ENCODE measurements at regions not wholly inside any gene's neighbourhood (a gene's known extent, or its start where the extent isn't known, plus 50 kb on each side); places are given as distances from the start of the nearest gene placed in this dataset.

DNA sequence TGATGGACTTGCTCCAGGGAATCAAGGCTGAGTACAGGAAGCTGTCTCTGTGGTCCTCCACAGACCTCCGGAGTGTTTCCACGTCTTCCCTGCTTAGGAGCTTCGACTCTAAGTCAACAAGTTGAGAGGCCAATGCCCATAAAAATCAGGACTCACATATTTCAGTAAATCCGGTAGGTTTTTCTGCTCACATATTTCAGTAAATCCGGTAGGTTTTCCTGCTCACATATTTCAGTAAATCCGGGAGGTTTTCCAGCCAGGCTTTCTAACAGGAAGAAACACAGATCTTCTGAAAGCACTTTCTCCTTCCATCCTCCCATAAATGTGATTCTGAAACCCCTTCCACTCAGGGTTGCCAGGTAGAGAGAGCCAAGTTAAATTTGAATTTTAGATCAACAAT lies 340.1 kb upstream of the SHH start:
- no peaks in the 10 kb centered on the region for H3K9me3 ChIP-seq (ENCODE audit: control insufficient read depth, low read length, poor library complexity, severe bottlenecking)
- Mint-ChIP-seq H3K4me3 (no peak overlapping the region), H3K27me3 (peaks cover 27% of the 10 kb centered on the region), H3K27ac (no peak overlapping the region), H3K36me3 (ENCODE audit: low read depth) (no peaks in the 10 kb centered on the region), H3K4me1 (no peaks in the 10 kb centered on the region)
- ATAC-seq (no peak), DNase-seq (no peak)

GRCh38 chr7:156151658-156152057 lies 339.4 kb upstream of the SHH start:
- Mint-ChIP-seq H3K36me3 (ENCODE audit: low read depth) (no peaks in the 10 kb centered on the region), H3K27ac (no peak overlapping the region), H3K27me3 (peaks cover 21% of the 10 kb centered on the region), H3K4me3 (no peak overlapping the region), H3K4me1 (no peaks in the 10 kb centered on the region)
- ATAC-seq (no peak), DNase-seq (no peak)
- H3K9me3 ChIP-seq (ENCODE audit: control insufficient read depth, low read length, poor library complexity, severe bottlenecking): no peaks in the 10 kb centered on the region

GRCh38 chr7:156151078-156151477 lies 338.8 kb upstream of the SHH start:
- Mint-ChIP-seq H3K4me3 (no peak overlapping the region), H3K36me3 (ENCODE audit: low read depth) (no peaks in the 10 kb centered on the region), H3K4me1 (no peaks in the 10 kb centered on the region), H3K27ac (no peak overlapping the region), H3K27me3 (peaks cover 21% of the 10 kb centered on the region)
- DNase-seq: no peak
- ATAC-seq: no peak
- H3K9me3 ChIP-seq (ENCODE audit: control insufficient read depth, low read length, poor library complexity, severe bottlenecking): no peaks in the 10 kb centered on the region

GRCh38 chr7:156148995-156149394 lies 336.7 kb upstream of the SHH start:
- H3K4me3 Mint-ChIP-seq: no peak overlapping the region
- no peak overlapping the region for H3K27ac Mint-ChIP-seq
- no peak for ATAC-seq
- no peak for DNase-seq
- no peaks in the 10 kb centered on the region for H3K9me3 ChIP-seq (ENCODE audit: control insufficient read depth, low read length, poor library complexity, severe bottlenecking)
- H3K4me1 Mint-ChIP-seq: no peaks in the 10 kb centered on the region
- peaks cover 32% of the 10 kb centered on the region for H3K27me3 Mint-ChIP-seq
- H3K36me3 Mint-ChIP-seq (ENCODE audit: low read depth): no peaks in the 10 kb centered on the region

DNA sequence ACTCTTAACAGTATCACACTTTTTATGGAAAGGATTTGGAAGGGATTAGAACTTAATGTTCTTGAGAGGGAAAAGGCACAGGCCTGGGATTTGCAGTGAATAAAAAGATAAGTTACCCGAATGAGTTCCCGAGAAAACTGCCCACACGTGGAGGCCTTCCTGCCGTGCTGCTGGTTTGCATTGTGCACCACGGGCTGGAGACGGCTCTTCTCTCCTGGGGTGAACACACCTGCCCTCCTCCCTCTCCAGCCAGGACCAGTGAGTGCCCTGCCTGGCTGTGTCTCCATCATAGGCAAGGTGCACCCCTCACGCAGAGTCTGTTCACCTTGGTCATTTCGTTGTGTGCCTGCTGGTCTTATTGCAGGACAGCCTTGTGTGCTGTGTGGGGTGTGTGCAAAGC lies 336.3 kb upstream of the SHH start:
- H3K4me3 Mint-ChIP-seq: no peak overlapping the region
- no peak for DNase-seq
- no peak for ATAC-seq
- no peaks in the 10 kb centered on the region for H3K36me3 Mint-ChIP-seq (ENCODE audit: low read depth)
- no peaks in the 10 kb centered on the region for H3K9me3 ChIP-seq (ENCODE audit: control insufficient read depth, low read length, poor library complexity, severe bottlenecking)
- no peaks in the 10 kb centered on the region for H3K4me1 Mint-ChIP-seq
- no peak overlapping the region for H3K27ac Mint-ChIP-seq
- H3K27me3 Mint-ChIP-seq: peaks cover 32% of the 10 kb centered on the region

- Mint-ChIP-seq H3K4me3 (no peak overlapping the region), H3K36me3 (ENCODE audit: low read depth) (no peaks in the 10 kb centered on the region), H3K4me1 (no peaks in the 10 kb centered on the region), H3K27ac (no peak overlapping the region), H3K27me3 (peaks cover 35% of the 10 kb centered on the region)
- DNase-seq (no peak), ATAC-seq (no peak)
- no peaks in the 10 kb centered on the region for H3K9me3 ChIP-seq (ENCODE audit: control insufficient read depth, low read length, poor library complexity, severe bottlenecking)
Observed at GRCh38 chr7:156147756-156148504, 335.7 kb upstream of the SHH start.

DNA sequence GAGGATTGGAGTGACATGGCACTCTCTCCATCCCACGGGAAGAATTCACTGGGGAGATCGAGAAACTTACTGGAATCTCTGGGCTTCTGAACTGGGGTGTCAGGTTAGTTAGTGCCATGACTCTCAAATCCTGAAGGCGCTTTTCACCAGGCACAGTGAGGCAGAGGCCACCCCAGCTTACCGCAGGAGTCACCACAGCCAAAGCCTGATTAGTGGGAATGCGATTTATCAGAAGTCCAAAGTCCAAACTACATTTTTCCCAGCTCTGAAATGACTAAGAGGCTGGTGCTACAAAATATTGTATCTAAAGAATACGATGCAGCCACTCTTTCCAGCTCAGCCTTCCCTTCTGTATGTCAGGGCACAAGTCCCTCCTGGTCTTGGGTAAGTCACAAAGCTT lies 334.8 kb upstream of the SHH start:
- ATAC-seq (no peak), DNase-seq (no peak)
- H3K27ac Mint-ChIP-seq: no peak overlapping the region
- H3K27me3 Mint-ChIP-seq: peaks cover 40% of the 10 kb centered on the region
- H3K4me1 Mint-ChIP-seq: no peaks in the 10 kb centered on the region
- H3K4me3 Mint-ChIP-seq: no peak overlapping the region
- H3K9me3 ChIP-seq (ENCODE audit: control insufficient read depth, low read length, poor library complexity, severe bottlenecking): no peaks in the 10 kb centered on the region
- H3K36me3 Mint-ChIP-seq (ENCODE audit: low read depth): no peaks in the 10 kb centered on the region

GRCh38 chr7:156145996-156146395 lies 333.7 kb upstream of the SHH start:
- Mint-ChIP-seq H3K36me3 (ENCODE audit: low read depth) (no peaks in the 10 kb centered on the region), H3K27me3 (peaks cover 39% of the 10 kb centered on the region), H3K4me3 (no peak overlapping the region), H3K27ac (no peak overlapping the region), H3K4me1 (no peaks in the 10 kb centered on the region)
- no peaks in the 10 kb centered on the region for H3K9me3 ChIP-seq (ENCODE audit: control insufficient read depth, low read length, poor library complexity, severe bottlenecking)
- no peak for DNase-seq
- ATAC-seq: no peak

- H3K27me3 Mint-ChIP-seq: peaks cover 39% of the 10 kb centered on the region
- DNase-seq (no peak), ATAC-seq (no peak)
- H3K9me3 ChIP-seq (ENCODE audit: control insufficient read depth, low read length, poor library complexity, severe bottlenecking): no peaks in the 10 kb centered on the region
- H3K4me1 Mint-ChIP-seq: no peaks in the 10 kb centered on the region
- no peaks in the 10 kb centered on the region for H3K36me3 Mint-ChIP-seq (ENCODE audit: low read depth)
- H3K4me3 Mint-ChIP-seq: no peak overlapping the region
- no peak overlapping the region for H3K27ac Mint-ChIP-seq
Observed at GRCh38 chr7:156145184-156145583, 332.9 kb upstream of the SHH start.

DNA sequence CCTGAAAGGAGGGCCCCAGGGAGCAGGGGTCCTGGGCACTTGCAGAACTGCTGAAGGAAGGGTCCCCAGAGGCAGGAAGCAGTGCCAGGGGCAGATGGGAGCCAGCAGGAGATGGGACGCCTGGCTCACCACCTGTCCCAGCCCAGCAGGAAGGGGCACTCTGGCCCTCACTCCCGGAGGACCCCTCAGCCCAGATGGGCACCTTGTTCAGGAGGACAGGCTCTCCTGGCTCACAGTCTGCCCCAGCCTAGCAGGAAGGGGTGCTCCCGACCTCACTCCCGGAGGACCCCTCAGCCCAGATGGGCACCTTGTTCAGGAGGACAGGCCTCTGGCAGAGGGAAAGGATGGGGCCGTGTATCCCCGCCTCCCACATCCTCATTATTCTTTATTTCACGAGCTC lies 331.4 kb upstream of the SHH start:
- Mint-ChIP-seq H3K4me3 (no peak overlapping the region), H3K27me3 (peaks cover 39% of the 10 kb centered on the region)
- no peak for ATAC-seq

GRCh38 chr7:156143158-156143557 lies 330.9 kb upstream of the SHH start:
- no peak overlapping the region for H3K4me3 Mint-ChIP-seq
- no peaks in the 10 kb centered on the region for H3K4me1 Mint-ChIP-seq
- no peak for DNase-seq
- H3K9me3 ChIP-seq (ENCODE audit: control insufficient read depth, low read length, poor library complexity, severe bottlenecking): no peaks in the 10 kb centered on the region
- H3K36me3 Mint-ChIP-seq (ENCODE audit: low read depth): no peaks in the 10 kb centered on the region
- no peak overlapping the region for H3K27ac Mint-ChIP-seq
- ATAC-seq: no peak
- H3K27me3 Mint-ChIP-seq: peaks cover 39% of the 10 kb centered on the region

More for the DNA sequence above, 331.4 kb upstream of the SHH start:
- Mint-ChIP-seq H3K36me3 (ENCODE audit: low read depth) (no peaks in the 10 kb centered on the region), H3K27ac (no peak overlapping the region), H3K4me1 (no peaks in the 10 kb centered on the region)
- H3K9me3 ChIP-seq (ENCODE audit: control insufficient read depth, low read length, poor library complexity, severe bottlenecking): no peaks in the 10 kb centered on the region
- no peak for DNase-seq

DNA sequence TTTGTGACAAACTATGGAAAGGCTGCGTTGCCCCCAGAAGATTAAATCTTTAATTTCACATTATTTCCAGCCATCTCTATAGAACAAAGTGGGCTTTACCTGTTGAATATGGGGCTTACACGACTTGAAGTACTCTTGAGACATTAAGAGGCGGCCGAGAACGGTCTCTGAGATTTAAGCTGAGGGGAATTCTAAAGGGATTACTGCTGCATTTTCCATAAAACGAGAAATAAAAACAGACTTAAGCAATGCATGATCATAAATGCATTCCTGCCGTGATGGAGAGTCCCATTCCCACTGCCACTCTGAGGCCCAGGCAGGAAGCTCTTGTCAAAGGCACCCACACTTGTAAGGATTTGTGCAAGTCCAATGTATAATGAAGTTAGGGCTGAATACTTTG lies 329.7 kb upstream of the SHH start:
- H3K27ac Mint-ChIP-seq: no peak overlapping the region

DNA sequence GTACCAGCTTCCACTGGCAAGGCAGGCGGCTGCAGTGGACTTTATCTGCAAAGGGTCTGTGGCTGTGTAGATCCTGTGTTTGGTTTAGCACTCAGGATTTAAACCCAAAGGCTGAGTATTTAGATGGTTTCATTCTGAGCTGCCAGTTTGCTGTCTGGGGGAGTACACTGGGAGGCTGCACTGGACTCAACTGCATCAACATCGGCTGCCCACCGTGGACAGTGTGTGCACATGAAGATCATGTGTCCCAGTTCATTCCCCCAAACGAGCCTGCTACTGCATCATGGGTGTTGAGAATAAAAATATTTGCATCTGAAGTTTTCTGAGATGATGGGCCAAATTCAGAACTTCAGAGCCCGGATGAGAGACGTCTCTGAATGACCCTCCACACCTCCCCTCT lies 328.6 kb upstream of the SHH start:
- peaks cover 42% of the 10 kb centered on the region for H3K27me3 Mint-ChIP-seq
- H3K36me3 Mint-ChIP-seq (ENCODE audit: low read depth): no peaks in the 10 kb centered on the region
- no peak overlapping the region for H3K27ac Mint-ChIP-seq
- no peaks in the 10 kb centered on the region for H3K9me3 ChIP-seq (ENCODE audit: control insufficient read depth, low read length, poor library complexity, severe bottlenecking)
- DNase-seq (no peak), ATAC-seq (no peak)
- H3K4me3 Mint-ChIP-seq: no peak overlapping the region
- no peaks in the 10 kb centered on the region for H3K4me1 Mint-ChIP-seq

More for the DNA sequence above, 329.7 kb upstream of the SHH start:
- H3K4me3 Mint-ChIP-seq: no peak overlapping the region
- ATAC-seq (no peak), DNase-seq (no peak)
- H3K4me1 Mint-ChIP-seq: no peaks in the 10 kb centered on the region
- peaks cover 38% of the 10 kb centered on the region for H3K27me3 Mint-ChIP-seq
- no peaks in the 10 kb centered on the region for H3K36me3 Mint-ChIP-seq (ENCODE audit: low read depth)
- H3K9me3 ChIP-seq (ENCODE audit: control insufficient read depth, low read length, poor library complexity, severe bottlenecking): no peaks in the 10 kb centered on the region

- Mint-ChIP-seq H3K27ac (no peak overlapping the region), H3K4me3 (no peak overlapping the region), H3K27me3 (peaks cover 44% of the 10 kb centered on the region), H3K4me1 (no peaks in the 10 kb centered on the region), H3K36me3 (ENCODE audit: low read depth) (no peaks in the 10 kb centered on the region)
- ATAC-seq (no peak), DNase-seq (no peak)
- no peaks in the 10 kb centered on the region for H3K9me3 ChIP-seq (ENCODE audit: control insufficient read depth, low read length, poor library complexity, severe bottlenecking)
Observed at GRCh38 chr7:156140447-156140846, 328.2 kb upstream of the SHH start.
